Activated CD8-positive, alpha-beta memory T cell treated with anti-CD3 and anti-CD28 coated beads for 36 hours (primary cell): ENCODE measurements at regions not wholly inside any gene's neighbourhood (a gene's known extent, or its start where the extent isn't known, plus 50 kb on each side); places are given as distances from the start of the nearest gene placed in this dataset.
"Not testable (repeated sequence)": the region's sequence is repeated elsewhere in the genome, so short reads cannot be mapped to it uniquely, and the experiment has no call there.

ENCODE experiments used
- CTCF ChIA-PET: fragments of 350-600 bp; sonication (Branson Sonifier 250); formaldehyde crosslinking; loops from one replicate; lab custom pipeline; 2021; ENCODE audit warnings: antibody characterized with exemption; lab: Charles Lee
- POLR2A ChIA-PET: fragments of 350-600 bp; sonication (Branson Sonifier 250); formaldehyde crosslinking; loops from one replicate; lab custom pipeline; 2021; ENCODE audit warnings: antibody characterized with exemption; lab: Charles Lee

DNA sequence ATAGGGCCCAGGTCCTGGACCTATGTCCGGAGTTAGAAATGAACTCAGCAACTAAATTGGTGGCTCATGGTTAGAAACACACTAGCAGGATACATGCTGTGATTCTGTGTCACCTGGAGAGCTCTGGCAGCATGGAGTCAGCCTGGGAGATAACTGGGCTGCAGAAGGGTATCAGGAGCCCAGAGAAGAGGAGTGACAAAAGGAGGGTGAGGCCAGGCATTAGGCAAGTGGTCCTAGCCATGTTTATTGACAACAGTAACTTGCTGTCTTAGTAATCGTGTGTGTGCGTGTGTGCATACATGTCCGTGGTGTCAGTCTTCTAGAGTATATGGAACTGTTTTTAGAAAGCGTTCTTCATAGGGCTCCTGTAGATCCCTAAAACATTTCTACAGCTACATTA, 157.5 kb upstream of the PHYHIPL start:
- ChIA-PET POLR2A (no interaction called here), CTCF (no interaction called here)

DNA sequence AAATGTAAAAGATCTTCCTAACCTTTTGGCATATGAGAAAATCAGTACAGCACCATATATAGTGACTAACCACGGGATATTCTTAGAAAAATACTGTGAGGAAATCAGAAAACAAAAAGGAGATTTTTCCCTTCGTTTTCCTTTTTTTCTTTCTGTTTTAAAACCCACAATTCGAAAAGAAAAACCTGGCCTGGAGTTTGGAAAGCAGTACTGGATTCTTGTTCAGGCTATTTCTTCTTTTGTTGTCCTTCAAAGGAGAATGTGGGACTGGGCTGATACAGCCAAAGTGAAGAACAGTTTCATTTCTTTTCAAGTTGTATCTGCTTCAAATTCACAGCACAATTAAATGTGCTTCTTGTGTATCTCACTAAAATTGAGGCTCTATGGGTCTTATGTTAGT, 156.8 kb upstream of the PHYHIPL start:
- ChIA-PET POLR2A (no interaction called here), CTCF (no interaction called here)

DNA sequence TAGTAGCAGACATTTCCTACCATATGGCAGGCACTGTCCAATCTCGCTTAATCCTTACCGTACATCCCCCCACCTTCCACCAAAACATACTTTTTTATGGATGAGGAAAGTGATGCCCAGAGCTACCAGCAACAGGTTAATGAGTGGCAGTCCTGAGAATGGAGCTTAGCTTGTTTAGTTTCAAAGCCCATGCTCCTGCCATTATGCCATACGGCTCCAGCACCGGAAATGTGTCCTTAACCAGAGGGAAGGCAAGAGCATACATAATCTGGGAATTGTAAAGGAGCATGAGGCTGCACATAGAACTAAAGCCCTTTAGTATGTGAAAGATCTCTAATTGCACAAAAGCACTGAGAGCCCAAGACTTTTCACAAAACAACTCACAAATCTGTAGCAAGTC, 155.9 kb upstream of the PHYHIPL start:
- CTCF ChIA-PET = no interaction called here
- POLR2A ChIA-PET = no interaction called here

DNA sequence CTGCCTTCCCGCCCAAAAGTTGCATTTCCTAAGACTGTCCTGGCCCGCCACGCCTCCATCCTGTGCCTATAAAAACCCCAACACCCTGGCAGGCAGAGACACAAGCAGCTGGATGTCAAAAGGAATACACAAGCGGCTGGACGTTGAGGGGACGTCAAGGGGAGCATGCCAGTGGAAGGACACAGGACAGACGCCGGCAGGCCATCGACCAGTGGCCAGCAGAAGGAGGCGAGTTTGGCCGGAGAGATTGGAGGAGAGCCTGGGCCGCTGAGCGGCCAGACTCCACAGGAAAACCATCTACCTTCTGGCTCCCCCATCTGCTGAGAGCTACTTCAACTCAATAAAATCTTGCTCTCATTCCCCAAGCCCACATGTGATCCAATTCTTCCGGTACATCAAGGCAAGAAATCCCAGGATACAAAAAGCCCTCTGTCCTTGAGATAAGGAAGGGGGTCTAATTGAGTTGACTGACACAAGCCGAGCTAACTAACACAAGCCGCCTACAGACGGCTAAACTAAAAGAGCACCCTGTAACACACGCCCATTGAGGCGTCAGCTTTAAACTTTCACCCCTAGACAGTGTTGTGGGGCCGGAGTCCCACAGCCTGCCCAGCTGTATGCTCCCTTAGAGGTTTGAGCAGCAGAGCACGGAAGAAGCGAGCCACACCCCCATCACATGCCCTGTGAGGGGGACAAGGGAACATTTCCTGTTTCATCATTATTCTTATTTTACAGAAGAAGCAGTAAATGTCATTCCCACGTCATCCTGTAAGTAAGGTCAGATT, 150.3 kb upstream of the PHYHIPL start:
- ChIA-PET POLR2A (no interaction called here), CTCF (no interaction called here)

DNA sequence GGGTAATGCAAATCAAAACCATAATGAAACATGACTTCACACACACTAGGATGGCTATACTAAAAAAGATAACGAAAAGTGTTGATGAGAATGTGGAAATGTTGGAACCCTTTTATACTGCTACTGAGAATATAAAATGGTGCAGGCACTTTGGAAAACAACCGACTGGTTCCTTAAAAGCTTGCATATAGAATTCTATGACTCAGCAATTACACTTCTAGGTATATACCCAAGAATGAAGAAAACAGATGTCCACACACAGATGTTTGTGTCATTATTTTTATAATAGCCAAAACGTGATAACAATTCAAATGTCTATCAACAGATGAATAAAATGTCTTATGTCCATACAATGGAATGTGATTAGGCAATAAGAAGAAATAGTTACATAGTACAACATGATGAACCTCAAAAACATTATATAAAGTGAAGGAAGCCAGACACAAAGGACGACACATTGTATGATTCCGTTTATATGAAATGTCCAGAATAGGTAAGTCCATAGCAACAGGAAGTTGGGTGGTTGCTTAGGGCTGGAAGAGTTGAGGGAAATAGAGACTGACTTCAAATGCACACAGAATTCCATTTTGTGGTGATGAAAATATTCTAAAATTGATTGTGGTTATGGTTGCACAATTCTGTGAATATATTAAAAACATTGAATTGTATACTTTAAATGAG, 148.3 kb upstream of the PHYHIPL start:
- CTCF ChIA-PET = no interaction called here
- POLR2A ChIA-PET = no interaction called here

DNA sequence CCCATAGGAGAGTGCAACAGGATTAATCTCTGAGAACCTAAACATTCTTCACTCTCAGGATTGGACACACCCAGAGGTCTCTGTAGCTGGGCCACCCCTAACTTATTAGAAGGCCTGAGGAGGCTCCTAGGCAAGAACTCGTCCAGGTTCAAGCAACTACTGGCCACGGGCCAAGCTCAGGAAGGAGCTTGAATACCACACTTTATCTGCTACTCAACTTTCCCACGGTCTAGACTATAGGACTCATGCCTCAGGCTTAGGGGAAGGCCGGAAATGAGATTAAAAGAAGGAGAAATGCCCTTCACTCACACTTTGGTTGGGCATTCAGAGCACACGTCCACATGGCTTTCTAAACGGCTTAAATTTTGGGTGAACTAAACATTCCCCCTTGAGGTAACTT, 142.8 kb upstream of the PHYHIPL start:
- POLR2A ChIA-PET = no interaction called here

DNA sequence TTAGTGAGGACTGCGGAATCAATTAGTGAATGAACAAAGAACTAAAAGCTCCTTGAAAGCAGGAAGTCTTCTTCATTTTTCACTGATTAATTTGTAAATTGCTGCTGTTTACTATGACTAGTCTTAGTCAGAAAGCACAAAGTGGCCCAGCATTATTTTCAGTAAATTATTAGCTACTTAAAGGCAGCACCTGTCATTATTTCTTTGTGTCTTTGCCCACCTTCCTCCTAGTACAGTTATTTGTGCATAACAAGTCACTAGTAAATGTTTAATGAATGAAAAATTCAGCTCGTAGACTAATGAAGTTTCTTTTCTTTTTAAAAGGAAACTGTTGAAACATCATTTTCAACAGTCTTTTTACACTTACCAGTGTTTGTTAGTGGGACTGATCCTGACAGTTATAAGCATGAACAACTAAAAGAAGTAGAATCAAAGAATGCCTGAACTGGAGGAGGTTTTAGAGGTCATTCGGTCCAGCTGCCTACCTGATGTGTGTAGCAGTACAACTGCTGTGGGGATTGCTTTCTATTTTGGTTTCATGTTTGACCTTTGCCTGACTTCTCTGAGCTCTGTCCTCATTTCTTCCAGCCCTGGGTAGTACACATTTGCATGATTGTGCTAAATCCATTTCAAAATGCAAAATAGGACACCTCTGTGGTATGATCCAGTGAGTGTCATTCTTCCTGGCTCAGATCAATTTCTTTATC, 140.0 kb upstream of the PHYHIPL start:
- CTCF ChIA-PET = no interaction called here
- POLR2A ChIA-PET = no interaction called here

More for the DNA sequence above, 142.8 kb upstream of the PHYHIPL start:
- CTCF ChIA-PET = no interaction called here

DNA sequence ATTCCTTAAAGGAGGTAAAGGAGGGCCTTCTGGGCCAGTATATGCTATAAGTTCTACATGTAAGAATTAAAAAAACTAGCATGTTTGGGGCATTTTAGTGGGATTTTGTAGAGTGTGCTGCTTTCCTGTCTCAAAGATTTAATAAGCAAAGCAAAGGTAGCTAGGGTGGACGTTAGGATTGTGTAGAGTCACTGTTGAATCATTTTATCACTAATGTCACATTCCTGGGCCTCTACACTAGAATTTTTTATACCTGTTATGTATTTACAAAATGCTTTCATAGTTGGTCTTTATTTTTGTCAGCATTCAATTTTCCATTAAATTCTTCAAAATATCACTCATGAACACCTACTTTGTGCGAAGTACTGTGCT, 139.4 kb upstream of the PHYHIPL start:
- ChIA-PET POLR2A (no interaction called here), CTCF (no interaction called here)

DNA sequence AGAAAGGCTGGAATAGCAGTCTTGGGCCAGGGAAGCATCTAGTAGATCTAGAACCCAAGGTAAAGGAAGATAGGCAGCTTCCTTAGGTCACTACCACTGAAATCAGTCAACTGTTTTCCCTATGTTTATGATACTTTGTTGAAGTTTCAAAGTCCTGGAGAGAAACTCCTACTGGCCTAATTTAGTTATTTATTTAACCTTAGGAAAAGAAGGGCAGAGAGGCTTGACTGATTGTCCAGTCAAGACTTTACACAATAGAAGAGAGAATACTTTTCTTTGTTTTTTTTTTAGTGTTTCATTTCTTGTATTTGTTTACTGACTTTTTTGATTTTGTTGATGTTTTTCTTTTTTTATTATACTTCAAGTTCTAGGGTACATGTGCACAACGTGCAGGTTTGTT, 138.9 kb upstream of the PHYHIPL start:
- POLR2A ChIA-PET = no interaction called here

DNA sequence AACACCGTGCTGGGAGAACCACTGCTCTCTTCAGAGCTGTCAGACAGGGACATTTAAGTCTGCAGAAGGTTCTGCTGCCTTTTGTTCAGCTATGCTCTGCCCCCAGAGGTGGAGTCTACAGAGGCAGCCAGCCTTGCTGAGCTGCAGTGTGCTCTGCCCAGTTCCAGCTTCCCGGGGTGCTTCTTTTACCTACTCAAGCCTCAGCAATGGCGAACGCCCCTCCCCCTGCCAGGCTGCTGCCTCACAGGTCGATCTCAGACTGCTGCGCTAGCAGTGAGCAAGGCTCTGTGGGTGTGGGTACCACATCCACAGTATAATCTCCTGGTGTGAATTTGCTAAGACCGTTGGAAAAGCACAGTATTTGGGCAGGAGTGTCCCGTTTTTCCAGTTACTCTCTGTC, 133.1 kb upstream of the PHYHIPL start:
- CTCF ChIA-PET, POLR2A ChIA-PET: not testable (repeated sequence)

More for the DNA sequence above, 138.9 kb upstream of the PHYHIPL start:
- CTCF ChIA-PET = no interaction called here

DNA sequence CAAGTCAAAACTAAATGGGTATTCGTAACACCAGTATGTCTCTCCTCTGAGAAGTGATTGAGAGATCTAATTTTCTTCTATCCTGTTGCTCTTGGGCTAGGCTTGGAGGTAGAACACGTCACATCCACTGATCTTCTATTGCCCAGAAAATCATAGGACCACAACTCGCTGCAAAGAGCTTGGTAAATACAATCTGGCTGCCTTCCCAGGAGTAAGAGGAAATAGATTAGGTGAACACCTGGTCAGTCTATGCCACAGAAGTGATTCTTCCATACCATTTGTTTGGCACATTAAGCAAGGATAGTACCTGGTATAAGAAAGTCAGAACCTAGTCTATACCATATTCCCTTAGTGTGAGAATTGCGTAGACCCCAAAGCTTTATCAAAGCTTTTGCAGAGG, 129.3 kb upstream of the PHYHIPL start:
- CTCF ChIA-PET = no interaction called here
- POLR2A ChIA-PET = no interaction called here

DNA sequence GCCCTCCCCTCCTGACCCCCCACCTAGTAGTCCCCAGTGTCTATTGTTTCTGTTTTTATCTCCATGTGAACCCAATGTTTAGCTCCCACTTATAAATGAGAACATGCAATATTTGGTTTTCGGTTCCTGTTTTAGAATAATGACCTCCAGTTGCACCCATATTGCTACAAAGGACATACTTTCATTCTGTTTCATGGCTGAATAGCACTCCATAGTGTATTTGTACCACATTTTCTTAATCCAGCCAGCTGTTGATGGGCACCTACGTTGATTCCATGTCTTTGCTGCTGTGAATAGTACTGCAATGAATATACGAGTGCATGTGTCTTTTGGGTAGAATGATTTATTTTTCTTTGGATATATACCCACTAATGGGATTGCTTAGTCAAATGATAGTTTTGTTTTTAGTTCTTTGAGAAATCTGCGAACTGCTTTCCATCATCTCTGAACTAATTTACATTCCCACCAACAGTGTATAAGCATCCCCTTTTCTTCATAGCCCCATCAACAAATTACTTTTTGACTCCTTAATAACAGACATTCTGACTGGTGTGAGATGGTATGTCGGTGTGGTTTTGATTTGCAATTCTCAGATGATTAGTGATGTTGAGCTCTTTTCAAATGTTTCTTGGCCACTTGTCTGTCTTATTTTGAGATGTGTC, 128.4 kb upstream of the PHYHIPL start:
- ChIA-PET POLR2A (no interaction called here), CTCF (no interaction called here)

DNA sequence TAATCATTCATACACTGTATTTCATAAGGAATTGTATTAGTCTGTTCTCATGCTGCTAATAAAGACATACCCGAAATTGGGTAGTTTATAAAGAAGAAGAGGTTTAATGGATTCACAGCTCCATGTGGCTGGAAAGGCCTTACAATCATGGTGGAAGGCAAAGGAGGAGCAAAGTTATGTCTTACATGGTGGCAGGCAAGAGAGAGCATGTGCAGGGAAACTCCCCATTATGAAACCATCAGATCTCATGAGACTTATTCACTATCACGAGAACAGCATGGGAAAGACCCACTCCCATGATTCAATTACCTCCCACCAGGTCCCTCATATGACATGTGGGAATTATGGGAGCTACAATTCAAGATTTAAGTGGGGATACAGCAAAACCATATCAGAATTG, 122.9 kb upstream of the PHYHIPL start:
- POLR2A ChIA-PET, CTCF ChIA-PET: not testable (repeated sequence)

DNA sequence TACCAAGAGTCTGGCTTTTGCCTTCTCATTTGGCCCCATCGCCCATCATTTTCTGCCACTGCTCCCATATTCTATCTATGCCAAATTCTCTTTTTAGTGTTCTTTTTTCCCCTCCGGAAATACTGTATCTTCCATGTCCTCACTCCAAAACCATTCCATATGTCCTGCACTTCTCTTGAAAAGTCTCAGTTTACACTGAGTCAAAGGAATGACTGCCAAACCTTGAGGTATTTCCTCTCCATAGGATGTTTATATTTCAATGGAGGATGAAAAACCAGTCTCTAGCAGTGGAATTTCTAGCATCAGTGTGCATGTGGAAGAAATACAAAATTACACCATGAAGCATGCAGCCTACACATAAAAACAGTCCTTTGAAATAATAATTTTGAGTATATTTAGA, 121.4 kb upstream of the PHYHIPL start:
- ChIA-PET CTCF (no interaction called here), POLR2A (no interaction called here)

DNA sequence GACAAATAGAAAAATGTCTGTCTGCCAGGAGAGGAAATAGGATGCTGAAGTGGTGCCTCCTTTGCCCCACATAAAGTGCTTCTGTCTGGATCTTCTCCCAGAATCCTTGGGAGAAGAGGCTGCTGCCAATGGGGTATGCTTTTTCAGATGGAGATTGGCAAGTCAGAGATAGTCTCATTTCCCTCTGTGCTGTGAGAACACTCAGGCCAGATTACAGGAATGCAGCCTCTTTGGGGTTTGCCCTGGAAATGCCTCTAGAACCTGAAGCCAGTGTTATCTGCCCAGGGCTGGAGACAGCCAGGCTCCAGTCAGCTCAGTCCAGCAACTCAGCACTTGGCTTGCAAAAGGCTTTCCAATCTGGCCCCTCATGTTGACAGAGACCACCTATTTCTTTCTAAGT, 119.1 kb upstream of the PHYHIPL start:
- ChIA-PET POLR2A (no interaction called here), CTCF (no interaction called here)

DNA sequence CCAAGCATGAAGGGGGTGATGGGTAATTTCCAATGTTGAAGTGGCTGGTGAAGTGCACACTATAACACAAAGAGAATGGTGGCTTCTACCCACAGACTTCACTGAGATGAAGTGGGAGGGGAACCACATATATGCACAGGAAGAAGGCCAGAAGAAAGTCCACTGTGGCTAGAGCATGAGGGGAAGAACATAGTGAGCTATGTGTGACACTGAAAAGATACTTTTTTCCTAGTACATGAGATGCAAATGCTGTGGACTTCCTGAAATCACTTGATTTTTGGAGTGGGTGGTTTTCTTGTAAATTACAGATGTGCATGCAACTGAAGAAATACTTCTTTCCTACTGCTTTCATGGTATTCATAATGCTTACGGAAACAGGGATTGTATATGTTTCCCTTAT, 115.6 kb upstream of the PHYHIPL start:
- ChIA-PET POLR2A (no interaction called here), CTCF (no interaction called here)

DNA sequence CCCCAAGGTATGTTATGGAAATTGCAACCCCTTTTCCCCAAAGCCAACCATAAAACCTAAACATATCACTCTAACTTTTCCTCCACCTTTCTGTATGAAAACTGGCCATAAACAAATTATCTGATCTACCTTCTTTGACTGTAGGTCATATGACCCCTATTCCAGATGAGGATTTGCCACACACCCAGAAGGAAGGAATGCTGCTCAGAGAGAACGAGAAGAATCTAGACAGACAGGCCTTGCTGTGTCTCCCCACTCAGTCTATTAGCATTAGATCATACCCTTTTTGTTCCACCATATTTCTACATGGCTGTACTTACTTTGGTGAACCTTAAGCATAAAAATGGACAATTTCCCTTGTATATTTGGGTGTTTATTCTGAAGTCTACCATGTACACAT, 113.0 kb upstream of the PHYHIPL start:
- ChIA-PET CTCF (no interaction called here), POLR2A (no interaction called here)

DNA sequence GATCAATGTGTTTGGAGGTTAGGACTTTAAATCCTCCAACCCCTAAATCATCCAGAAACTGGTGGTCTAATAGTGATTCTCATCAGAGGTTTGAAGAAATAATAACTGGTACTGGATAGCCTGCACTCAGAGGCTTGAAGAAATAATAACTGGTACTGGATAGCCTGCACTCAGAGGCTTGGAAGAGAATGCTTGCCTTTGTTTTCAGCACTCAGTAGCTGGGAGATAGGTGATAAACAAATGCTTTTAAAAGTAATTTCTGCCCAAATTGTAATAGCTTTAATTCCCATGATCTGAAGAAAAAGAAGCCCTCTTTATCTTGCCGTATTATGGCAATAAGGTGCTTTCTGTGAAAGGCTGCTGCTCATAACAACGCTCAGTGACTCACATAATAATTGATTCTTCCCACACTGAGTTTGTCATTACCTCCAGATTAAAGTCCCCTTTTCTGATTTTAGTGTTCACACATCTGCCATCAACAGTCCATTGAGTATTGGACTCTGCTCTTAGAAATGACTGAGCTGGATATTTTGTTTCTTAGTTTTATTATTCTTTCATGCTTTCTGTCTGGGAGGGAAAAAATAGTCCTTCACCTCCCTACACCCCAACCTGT, 112.3 kb upstream of the PHYHIPL start:
- CTCF ChIA-PET = no interaction called here
- POLR2A ChIA-PET = no interaction called here

DNA sequence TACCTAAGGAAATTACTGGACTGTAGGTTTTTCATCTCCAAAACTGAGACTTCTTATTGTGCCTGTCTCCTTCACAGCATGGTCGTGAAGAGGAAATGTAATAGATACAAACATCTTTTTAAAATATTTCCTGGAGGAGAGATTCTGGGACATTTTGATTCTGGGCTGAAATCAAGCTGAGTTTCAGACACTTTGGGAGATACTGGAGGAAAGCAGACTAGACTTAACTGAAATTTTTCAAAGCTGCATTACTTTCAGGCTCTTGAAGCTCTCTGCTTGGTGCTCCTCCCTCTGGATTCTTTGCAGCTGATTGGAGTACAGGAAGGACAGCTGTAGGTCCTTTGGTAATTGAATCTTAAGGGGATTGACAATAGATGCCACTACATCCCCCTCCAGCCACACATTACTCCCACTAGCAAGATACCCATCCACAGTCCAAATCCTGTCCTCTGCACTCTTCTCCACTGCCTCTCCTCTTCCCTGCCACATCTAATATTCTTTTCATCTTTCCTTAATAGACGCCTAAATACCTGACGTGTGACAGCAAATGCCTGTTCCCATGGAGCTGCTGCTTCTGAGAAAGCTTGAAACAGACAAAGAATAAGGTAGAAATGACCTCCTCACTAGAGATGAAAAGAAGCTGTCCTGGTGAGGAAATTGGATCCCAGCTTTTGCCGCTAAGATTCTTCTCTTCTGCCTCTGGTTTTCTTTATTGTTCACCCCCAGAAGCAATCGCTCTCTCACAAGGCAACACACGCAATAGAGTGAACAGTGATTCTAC, 111.5 kb upstream of the PHYHIPL start:
- CTCF ChIA-PET = no interaction called here

More for the DNA sequence above, 111.5 kb upstream of the PHYHIPL start:
- POLR2A ChIA-PET = no interaction called here
